ENCODE measurements at regions not wholly inside any gene's neighbourhood (a gene's known extent, or its start where the extent isn't known, plus 50 kb on each side); places are given as distances from the start of the nearest gene placed in this dataset.

DNA sequence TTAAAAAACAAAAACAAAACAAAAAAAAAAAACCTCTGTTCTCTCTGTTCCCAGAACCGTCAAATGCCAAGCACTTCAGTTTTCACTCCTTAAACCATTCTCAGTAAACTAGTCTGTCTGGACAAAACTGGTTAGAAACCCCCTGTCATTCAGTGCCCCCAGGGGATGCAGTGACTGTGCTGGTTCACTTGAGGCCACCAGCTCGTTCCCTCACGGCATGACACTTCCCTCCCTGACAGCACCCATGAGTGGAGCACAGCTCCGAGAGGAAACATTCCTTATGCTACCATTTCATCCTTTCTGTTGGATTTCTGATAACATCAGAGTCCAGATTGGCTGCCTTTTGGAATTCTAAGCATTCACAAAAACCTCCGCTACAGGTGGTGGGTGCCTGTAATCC, 244.0 kb upstream of the TPM1 start:
- intact Hi-C loops (cut with DNase I): no loop called here
- WGBS, 2 donors: 90 to 95% methylated on average over 5 of the region's 5 CpGs
- no peaks in the 10 kb centered on the region for H3K27me3 ChIP-seq
- peak overlapping the region in 1 of 4 donors; percentile 64 for H3K27ac ChIP-seq
- DNase-seq: no peak
- H3K4me3 ChIP-seq: no peak overlapping the region
- H3K4me1 ChIP-seq: peaks cover 26% of the 10 kb centered on the region
- H3K9me3 ChIP-seq: no peaks in the 10 kb centered on the region
- H3K36me3 ChIP-seq (replicated peaks in 1 of 2; ENCODE audit: insufficient read depth in 1 of 2, low read depth in 2 of 2): no peaks in the 10 kb centered on the region
- TF ChIP-seq CTCF (IDR thresholded peaks at IDR 0.05): no peak
- TF ChIP-seq POLR2A (IDR thresholded peaks at IDR 0.05): no peak
- no peak for ATAC-seq

DNA sequence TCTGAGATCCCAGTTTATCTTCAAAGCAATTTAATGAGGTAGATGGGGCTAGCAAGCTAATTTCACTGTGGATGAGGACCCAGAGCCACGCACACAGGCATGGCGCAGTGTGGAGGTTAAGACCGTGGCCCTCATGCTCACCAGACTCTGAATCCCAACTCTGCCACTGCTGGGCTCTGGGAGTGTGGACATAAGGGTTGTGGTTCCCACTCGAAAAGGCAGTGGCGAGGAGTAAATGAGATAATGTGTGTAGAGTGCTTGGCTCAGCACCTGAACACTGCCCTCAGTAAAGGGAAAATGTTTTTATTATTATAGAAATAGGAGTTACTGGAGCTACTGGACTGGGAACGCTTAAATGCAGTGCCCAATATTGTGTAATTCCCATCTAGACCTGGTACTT, 243.5 kb upstream of the TPM1 start:
- H3K27me3 ChIP-seq: no peaks in the 10 kb centered on the region
- 86 to 94% methylated on average over 6 of the region's 6 CpGs for WGBS, 2 donors
- H3K27ac ChIP-seq: peak overlapping the region in 1 of 4 donors; percentile 64
- no peak for TF ChIP-seq CTCF (IDR thresholded peaks at IDR 0.05)
- no peak for TF ChIP-seq POLR2A (IDR thresholded peaks at IDR 0.05)
- H3K4me1 ChIP-seq: peaks cover 21% of the 10 kb centered on the region
- no peak overlapping the region for H3K4me3 ChIP-seq
- DNase-seq: no peak
- H3K9me3 ChIP-seq: no peaks in the 10 kb centered on the region
- intact Hi-C loops (cut with DNase I): no loop called here
- H3K36me3 ChIP-seq (replicated peaks in 1 of 2; ENCODE audit: insufficient read depth in 1 of 2, low read depth in 2 of 2): no peaks in the 10 kb centered on the region
- ATAC-seq: no peak

- 47 to 51% methylated on average over 2 to 3 of the region's 3 CpGs for WGBS, 2 donors
- ATAC-seq: peak; percentile 78
- Histone ChIP-seq H3K36me3 (replicated peaks in 1 of 2; ENCODE audit: insufficient read depth in 1 of 2, low read depth in 2 of 2) (no peaks in the 10 kb centered on the region), H3K9me3 (no peaks in the 10 kb centered on the region), H3K27ac (peak overlapping the region in 3 of 4 donors; percentile 13 to 64 (median 21)), H3K4me3 (no peak overlapping the region), H3K27me3 (no peaks in the 10 kb centered on the region), H3K4me1 (peaks cover 18% of the 10 kb centered on the region)
- intact Hi-C loops (cut with DNase I): no loop called here
- TF ChIP-seq CTCF (IDR thresholded peaks at IDR 0.05) (no peak), POLR2A (IDR thresholded peaks at IDR 0.05) (no peak)
- DNase-seq: peak in 2 of 4 donors; percentile 52 to 56
These were observed 242.6 kb upstream of the TPM1 start for GRCh38 chr15:62799919-62800318.

GRCh38 chr15:62802612-62803011, 239.9 kb upstream of the TPM1 start:
- no peak overlapping the region for H3K4me3 ChIP-seq
- H3K9me3 ChIP-seq: no peaks in the 10 kb centered on the region
- DNase-seq (no peak), ATAC-seq (no peak)
- WGBS, 2 donors: 82 to 85% methylated on average over 2 of the region's 2 CpGs
- TF ChIP-seq POLR2A (IDR thresholded peaks at IDR 0.05) (no peak), CTCF (IDR thresholded peaks at IDR 0.05) (no peak)
- peaks cover 17% of the 10 kb centered on the region for H3K4me1 ChIP-seq
- H3K27ac ChIP-seq: no peak overlapping the region
- intact Hi-C loops (cut with DNase I): no loop called here
- H3K36me3 ChIP-seq (replicated peaks in 1 of 2; ENCODE audit: insufficient read depth in 1 of 2, low read depth in 2 of 2): no peaks in the 10 kb centered on the region
- no peaks in the 10 kb centered on the region for H3K27me3 ChIP-seq

DNA sequence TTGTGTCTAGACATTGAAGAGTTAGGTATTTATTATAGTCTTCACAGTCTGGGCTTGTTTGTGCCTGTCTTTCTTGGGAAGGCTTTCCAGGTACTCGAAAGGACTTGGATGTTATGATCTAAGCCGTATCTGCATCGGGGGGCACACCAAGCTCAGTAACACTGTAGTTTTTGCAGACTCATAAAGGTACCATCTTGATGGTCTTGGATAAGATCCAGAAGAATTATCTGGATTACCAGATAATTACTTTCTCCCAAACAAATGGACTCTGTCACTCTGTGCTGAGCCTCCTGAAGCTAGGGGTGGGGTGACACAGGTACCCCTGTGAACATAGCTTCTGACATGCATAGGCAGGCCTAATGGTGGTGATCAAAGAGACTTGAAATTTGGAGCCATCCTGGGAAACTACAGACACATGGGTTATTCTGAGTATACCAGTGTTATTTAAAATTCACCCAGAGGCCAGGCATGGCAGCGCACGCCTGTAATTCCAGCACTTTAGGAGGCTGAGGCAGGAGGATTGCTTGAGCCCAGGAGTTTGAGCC, 238.6 kb upstream of the TPM1 start:
- Histone ChIP-seq H3K27ac (no peak overlapping the region), H3K4me1 (peaks cover 13% of the 10 kb centered on the region), H3K27me3 (no peaks in the 10 kb centered on the region), H3K9me3 (no peaks in the 10 kb centered on the region), H3K36me3 (replicated peaks in 1 of 2; ENCODE audit: insufficient read depth in 1 of 2, low read depth in 2 of 2) (no peaks in the 10 kb centered on the region), H3K4me3 (no peak overlapping the region)
- DNase-seq: no peak
- ATAC-seq: no peak
- intact Hi-C loops (cut with DNase I): no loop called here
- TF ChIP-seq POLR2A (IDR thresholded peaks at IDR 0.05) (no peak), CTCF (IDR thresholded peaks at IDR 0.05) (no peak)
- WGBS, 2 donors: 93 to 96% methylated on average over 5 of the region's 5 CpGs

Measured in body of pancreas (tissue), 4 donors.